H1 (cell line): ENCODE measurements at regions not wholly inside any gene's neighbourhood (a gene's known extent, or its start where the extent isn't known, plus 50 kb on each side); places are given as distances from the start of the nearest gene placed in this dataset.

Experiments
- CTCF ChIP-seq, 3 experiments: IDR thresholded peaks; 1 replicate in 2 of 3; 2 replicates in 1 of 3; pipeline versions ENCODE4 v1.5.1 to v1.6.1; 2011; ENCODE audit warnings: low read length in 3 of 3, mild to moderate bottlenecking in 3 of 3, inconsistent platforms in 2 of 3, low read depth in 1 of 3, moderate library complexity in 1 of 3; ENCODE audit not compliant: insufficient read depth in 1 of 3; ENCODE audit errors: control extremely low read depth in 1 of 3
- EP300 ChIP-seq, 2 experiments: IDR thresholded peaks; 1 replicate in 1 of 2; 2 replicates in 1 of 2; pipeline ENCODE4 v1.6.1; 2011 to 2012; ENCODE audit warnings: low read depth in 2 of 2, low read length in 2 of 2, mild to moderate bottlenecking in 2 of 2, borderline replicate concordance in 1 of 2, inconsistent platforms in 1 of 2, moderate library complexity in 1 of 2
- EZH2 ChIP-seq: fragments of 200-600 bp; sonication (generic); IDR thresholded peaks from 2 replicates; pipeline ENCODE4 v1.7.1; 2012; ENCODE audit warnings: low read depth, mild to moderate bottlenecking, moderate library complexity, low read length, inconsistent platforms; ENCODE audit not compliant: severe bottlenecking
- POLR2A ChIP-seq, 2 experiments: IDR thresholded peaks; 1 replicate in 1 of 2; 2 replicates in 1 of 2; pipeline ENCODE4 v1.6.1; 2011; ENCODE audit warnings: low read depth in 2 of 2, low read length in 2 of 2, mild to moderate bottlenecking in 2 of 2; ENCODE audit errors: control extremely low read depth in 1 of 2
- POLR2AphosphoS5 ChIP-seq: IDR thresholded peaks from 2 replicates; pipeline ENCODE4 v1.6.1; 2011; ENCODE audit warnings: low read depth, low read length
- RAD21 ChIP-seq, 2 experiments: IDR thresholded peaks in 1 of 2; conservative IDR thresholded peaks in 1 of 2; 2 replicates each; pipeline ENCODE4 v1.6.1; 2011; ENCODE audit warnings: low read depth in 2 of 2, low read length in 2 of 2, improper control_type of control experiment in 1 of 2, inconsistent platforms in 1 of 2, mild to moderate bottlenecking in 1 of 2, moderate library complexity in 1 of 2
- RFX5 ChIP-seq: IDR thresholded peaks from 2 replicates; pipeline ENCODE4 v1.6.1; 2011; ENCODE audit warnings: low read depth, low read length, improper control_type of control experiment, borderline replicate concordance
- SUZ12 ChIP-seq: fragments of 200-600 bp; sonication (generic); IDR thresholded peaks from 2 replicates; pipeline ENCODE4 v1.6.1; 2012; ENCODE audit warnings: mild to moderate bottlenecking, inconsistent platforms, low read length, moderate library complexity, mixed read lengths
- TAF1 ChIP-seq: IDR thresholded peaks from 2 replicates; pipeline ENCODE4 v1.6.1; 2011; ENCODE audit warnings: mild to moderate bottlenecking, low read depth, low read length
- TEAD4 ChIP-seq: IDR thresholded peaks from 2 replicates; pipeline ENCODE4 v1.6.1; 2012; ENCODE audit warnings: low read depth, low read length, inconsistent platforms, mixed read lengths

GRCh38 chr14:97219431-97220017 lies 422.3 kb downstream of the VRK1 start:
- TF ChIP-seq CTCF (IDR thresholded peaks at IDR 0.05; ENCODE audit: control extremely low read depth in 1 of 3, insufficient read depth in 1 of 3, low read depth in 1 of 3, low read length in 3 of 3) (no peak), TEAD4 (no peak), RFX5 (no peak), TAF1 (no peak), SUZ12 (no peak), POLR2AphosphoS5 (no peak), POLR2A (IDR thresholded peaks at IDR 0.05; ENCODE audit: control extremely low read depth in 1 of 2, low read depth in 2 of 2, low read length in 2 of 2) (no peak), EP300 (IDR thresholded peaks at IDR 0.05; ENCODE audit: borderline replicate concordance in 1 of 2, low read depth in 2 of 2, low read length in 2 of 2) (no peak), RAD21 (IDR thresholded peaks at IDR 0.05 in 1 of 2, conservative IDR thresholded peaks at IDR 0.05 in 1 of 2; ENCODE audit: low read depth in 2 of 2, low read length in 2 of 2) (no peak), EZH2 (no peak)
